Limb (tissue), 2 donors: ENCODE measurements at regions not wholly inside any gene's neighbourhood (a gene's known extent, or its start where the extent isn't known, plus 50 kb on each side); places are given as distances from the start of the nearest gene placed in this dataset.
A peak's percentile ranks its signal among the peaks of the same experiment; 100 is the strongest.

Experiments
- DNase-seq, 2 donors: peaks; one replicate each; pipeline ENCODE4 v3.0.0-alpha.2; 2016; ENCODE audit errors: extremely low spot score in 2 of 2

GRCh38 chr22:48837341-48837935 lies 990.2 kb downstream of the BRD1 start:
- DNase-seq, result no peak

GRCh38 chr22:48836673-48837340 lies 990.9 kb downstream of the BRD1 start:
- no peak for DNase-seq

- DNase-seq, result no peak
Observed at GRCh38 chr22:48835857-48836672, 991.6 kb downstream of the BRD1 start.

GRCh38 chr22:48835364-48835763 lies 992.3 kb downstream of the BRD1 start:
- no peak for DNase-seq

GRCh38 chr22:48834404-48834803 lies 993.3 kb downstream of the BRD1 start:
- no peak for DNase-seq

GRCh38 chr22:48832592-48832991 lies 995.1 kb downstream of the BRD1 start:
- no peak for DNase-seq

- DNase-seq, result no peak
Observed at GRCh38 chr22:48829908-48830307, 997.8 kb downstream of the BRD1 start.

- DNase-seq, result peak in 1 of 2 donors; percentile 19
Observed at GRCh38 chr22:48828688-48829087, 999.0 kb downstream of the BRD1 start.

GRCh38 chr22:48827904-48828555 lies 999.6 kb downstream of the BRD1 start:
- peak in 1 of 2 donors; percentile 49 for DNase-seq

GRCh38 chr22:48827268-48827846 lies 1000.3 kb downstream of the BRD1 start:
- DNase-seq, result peak in 1 of 2 donors; percentile 57

- no peak for DNase-seq
Observed at GRCh38 chr22:48826546-48826945, 1001.1 kb downstream of the BRD1 start.

GRCh38 chr22:48825802-48826520 lies 1001.7 kb downstream of the BRD1 start:
- peak in 1 of 2 donors; percentile 22 for DNase-seq

GRCh38 chr22:48824712-48825651 lies 1002.7 kb downstream of the BRD1 start:
- peak in 1 of 2 donors; percentile 44 for DNase-seq

GRCh38 chr22:48823941-48824340 lies 1003.7 kb downstream of the BRD1 start:
- DNase-seq, result peak in 1 of 2 donors; percentile 29

- peak in 1 of 2 donors; percentile 19 for DNase-seq
Observed at GRCh38 chr22:48822278-48823233, 1005.1 kb downstream of the BRD1 start.

- DNase-seq, result peak in 1 of 2 donors; percentile 17
Observed at GRCh38 chr22:48821727-48822126, 1005.9 kb downstream of the BRD1 start.

GRCh38 chr22:48821346-48821690 lies 1006.4 kb downstream of the BRD1 start:
- peak in 1 of 2 donors; percentile 19 for DNase-seq

- DNase-seq, result peak in 1 of 2 donors; percentile 16
Observed at GRCh38 chr22:48820481-48821345, 1007.0 kb downstream of the BRD1 start.
